Osteocyte (in vitro differentiated cells): ENCODE measurements at regions not wholly inside any gene's neighbourhood (a gene's known extent, or its start where the extent isn't known, plus 50 kb on each side); places are given as distances from the start of the nearest gene placed in this dataset.

ENCODE experiments used
- DNase-seq: peaks from one replicate; pipeline ENCODE4 v3.0.0; 2021; ENCODE audit warnings: mixed read lengths; ENCODE audit not compliant: unreplicated experiment; ENCODE audit errors: extremely low spot score
- H3K27ac Mint-ChIP-seq: one replicate; pipeline ENCODE4 v1.8.0; 2021; ENCODE audit warnings: mild to moderate bottlenecking, mixed read lengths; ENCODE audit not compliant: unreplicated experiment
- H3K27me3 Mint-ChIP-seq: one replicate; pipeline ENCODE4 v1.8.0; 2021; ENCODE audit warnings: mixed read lengths; ENCODE audit not compliant: unreplicated experiment
- H3K36me3 Mint-ChIP-seq: one replicate; pipeline ENCODE4 v1.8.0; 2021; ENCODE audit warnings: mixed read lengths; ENCODE audit not compliant: unreplicated experiment
- H3K4me1 Mint-ChIP-seq: one replicate; pipeline ENCODE4 v1.8.0; 2021; ENCODE audit warnings: mixed read lengths; ENCODE audit not compliant: unreplicated experiment
- H3K4me3 Mint-ChIP-seq: one replicate; pipeline ENCODE4 v1.8.0; 2021; ENCODE audit warnings: mild to moderate bottlenecking, moderate library complexity, mixed read lengths; ENCODE audit not compliant: unreplicated experiment
- H3K9me3 Mint-ChIP-seq: one replicate; pipeline ENCODE4 v1.8.0; 2021; ENCODE audit warnings: mixed read lengths; ENCODE audit not compliant: unreplicated experiment
- CTCF ChIP-seq: fragments of 200-600 bp; sonication (generic); IDR thresholded peaks from 2 replicates; pipeline ENCODE4 v1.5.0; 2021; ENCODE audit warnings: antibody characterized with exemption, mild to moderate bottlenecking, moderate library complexity

GRCh38 chr12:39032034-39032433, 126.6 kb upstream of the CPNE8 start:
- H3K4me3 Mint-ChIP-seq = no peak overlapping the region
- no peaks in the 10 kb centered on the region for H3K36me3 Mint-ChIP-seq
- no peak overlapping the region for H3K27ac Mint-ChIP-seq
- H3K27me3 Mint-ChIP-seq = no peaks in the 10 kb centered on the region
- no peak for TF ChIP-seq CTCF
- H3K4me1 Mint-ChIP-seq = no peaks in the 10 kb centered on the region
- DNase-seq = no peak
- no peaks in the 10 kb centered on the region for H3K9me3 Mint-ChIP-seq

- Mint-ChIP-seq H3K27me3 (no peaks in the 10 kb centered on the region), H3K4me1 (no peaks in the 10 kb centered on the region), H3K27ac (no peak overlapping the region), H3K4me3 (no peak overlapping the region), H3K36me3 (no peaks in the 10 kb centered on the region), H3K9me3 (peaks cover 9% of the 10 kb centered on the region)
- no peak for DNase-seq
- TF ChIP-seq CTCF = no peak
These were observed 123.0 kb upstream of the CPNE8 start for GRCh38 chr12:39028382-39028781.

- DNase-seq = no peak
- no peaks in the 10 kb centered on the region for H3K9me3 Mint-ChIP-seq
- H3K36me3 Mint-ChIP-seq = no peaks in the 10 kb centered on the region
- no peak for TF ChIP-seq CTCF
- no peaks in the 10 kb centered on the region for H3K4me1 Mint-ChIP-seq
- no peak overlapping the region for H3K4me3 Mint-ChIP-seq
- H3K27ac Mint-ChIP-seq = no peak overlapping the region
- H3K27me3 Mint-ChIP-seq = no peaks in the 10 kb centered on the region
These were observed 107.5 kb upstream of the CPNE8 start for GRCh38 chr12:39012870-39013269.

- Mint-ChIP-seq H3K27ac (no peak overlapping the region), H3K4me3 (no peak overlapping the region)
- DNase-seq = no peak
These were observed 105.8 kb upstream of the CPNE8 start for GRCh38 chr12:39011166-39011565.

GRCh38 chr12:39010406-39010805, 105.0 kb upstream of the CPNE8 start:
- H3K27me3 Mint-ChIP-seq = no peaks in the 10 kb centered on the region
- H3K27ac Mint-ChIP-seq = no peak overlapping the region
- no peaks in the 10 kb centered on the region for H3K4me1 Mint-ChIP-seq
- no peaks in the 10 kb centered on the region for H3K36me3 Mint-ChIP-seq
- no peaks in the 10 kb centered on the region for H3K9me3 Mint-ChIP-seq
- no peak for TF ChIP-seq CTCF
- no peak overlapping the region for H3K4me3 Mint-ChIP-seq
- DNase-seq = no peak

More at GRCh38 chr12:39011166-39011565, 105.8 kb upstream of the CPNE8 start:
- Mint-ChIP-seq H3K27me3 (no peaks in the 10 kb centered on the region), H3K9me3 (no peaks in the 10 kb centered on the region), H3K4me1 (no peaks in the 10 kb centered on the region), H3K36me3 (no peaks in the 10 kb centered on the region)
- TF ChIP-seq CTCF = no peak
